ENCODE measurements at regions not wholly inside any gene's neighbourhood (a gene's known extent, or its start where the extent isn't known, plus 50 kb on each side); places are given as distances from the start of the nearest gene placed in this dataset.

- H3K27me3 Mint-ChIP-seq: no peaks in the 10 kb centered on the region
These were observed 737.9 kb downstream of the MECOM start for GRCh38 chr3:168925568-168925967.

GRCh38 chr3:168914662-168915061 lies 748.9 kb downstream of the MECOM start:
- no peak overlapping the region for H3K4me3 Mint-ChIP-seq (ENCODE audit: low read depth)
- no peak overlapping the region for H3K27ac Mint-ChIP-seq

More at GRCh38 chr3:168925568-168925967, 737.9 kb downstream of the MECOM start:
- Mint-ChIP-seq H3K36me3 (ENCODE audit: insufficient read depth) (peaks cover 8% of the 10 kb centered on the region), H3K27ac (no peak overlapping the region), H3K9me3 (ENCODE audit: low read depth) (peaks cover 12% of the 10 kb centered on the region), H3K4me1 (ENCODE audit: low read depth) (peaks cover 32% of the 10 kb centered on the region), H3K4me3 (ENCODE audit: low read depth) (no peak overlapping the region)
- no peak for DNase-seq (ENCODE audit: low spot score, unreplicated experiment)
- no peak for TF ChIP-seq CTCF (IDR thresholded peaks at IDR 0.05; ENCODE audit: unreplicated experiment)

GRCh38 chr3:168909260-168909659 lies 754.3 kb downstream of the MECOM start:
- H3K27ac Mint-ChIP-seq: no peak overlapping the region
- no peaks in the 10 kb centered on the region for H3K27me3 Mint-ChIP-seq
- peaks cover under 1% of the 10 kb centered on the region for H3K4me1 Mint-ChIP-seq (ENCODE audit: low read depth)
- H3K4me3 Mint-ChIP-seq (ENCODE audit: low read depth): no peak overlapping the region
- H3K36me3 Mint-ChIP-seq (ENCODE audit: insufficient read depth): no peaks in the 10 kb centered on the region
- H3K9me3 Mint-ChIP-seq (ENCODE audit: low read depth): no peaks in the 10 kb centered on the region
- no peak for TF ChIP-seq CTCF (IDR thresholded peaks at IDR 0.05; ENCODE audit: unreplicated experiment)
- DNase-seq (ENCODE audit: low spot score, unreplicated experiment): no peak

More at GRCh38 chr3:168914662-168915061, 748.9 kb downstream of the MECOM start:
- no peaks in the 10 kb centered on the region for H3K36me3 Mint-ChIP-seq (ENCODE audit: insufficient read depth)
- H3K9me3 Mint-ChIP-seq (ENCODE audit: low read depth): peaks cover 4% of the 10 kb centered on the region
- no peak for DNase-seq (ENCODE audit: low spot score, unreplicated experiment)
- H3K4me1 Mint-ChIP-seq (ENCODE audit: low read depth): peaks cover 6% of the 10 kb centered on the region
- no peaks in the 10 kb centered on the region for H3K27me3 Mint-ChIP-seq
- TF ChIP-seq CTCF (IDR thresholded peaks at IDR 0.05; ENCODE audit: unreplicated experiment): no peak

GRCh38 chr3:168895419-168895818 lies 768.1 kb downstream of the MECOM start:
- no peak overlapping the region for H3K4me3 Mint-ChIP-seq (ENCODE audit: low read depth)
- H3K27me3 Mint-ChIP-seq: no peaks in the 10 kb centered on the region
- peaks cover 21% of the 10 kb centered on the region for H3K9me3 Mint-ChIP-seq (ENCODE audit: low read depth)

GRCh38 chr3:168894214-168894613 lies 769.3 kb downstream of the MECOM start:
- TF ChIP-seq CTCF (IDR thresholded peaks at IDR 0.05; ENCODE audit: unreplicated experiment): no peak
- DNase-seq (ENCODE audit: low spot score, unreplicated experiment): no peak
- Mint-ChIP-seq H3K36me3 (ENCODE audit: insufficient read depth) (peaks cover 9% of the 10 kb centered on the region), H3K9me3 (ENCODE audit: low read depth) (peaks cover 21% of the 10 kb centered on the region), H3K27me3 (no peaks in the 10 kb centered on the region), H3K27ac (no peak overlapping the region), H3K4me3 (ENCODE audit: low read depth) (no peak overlapping the region), H3K4me1 (ENCODE audit: low read depth) (no peaks in the 10 kb centered on the region)

More at GRCh38 chr3:168895419-168895818, 768.1 kb downstream of the MECOM start:
- no peak overlapping the region for H3K27ac Mint-ChIP-seq
- H3K4me1 Mint-ChIP-seq (ENCODE audit: low read depth): peaks cover 1% of the 10 kb centered on the region
- DNase-seq (ENCODE audit: low spot score, unreplicated experiment): no peak
- TF ChIP-seq CTCF (IDR thresholded peaks at IDR 0.05; ENCODE audit: unreplicated experiment): no peak
- H3K36me3 Mint-ChIP-seq (ENCODE audit: insufficient read depth): peaks cover 9% of the 10 kb centered on the region

All from progenitor cell of endocrine pancreas (in vitro differentiated cells).